Activated CD4-positive, alpha-beta T cell treated with anti-CD3 and anti-CD28 coated beads, Interleukin-2, amount 10 ng/mL, durations not matched to agents 7 days and 5 days (primary cell): ENCODE measurements at regions not wholly inside any gene's neighbourhood (a gene's known extent, or its start where the extent isn't known, plus 50 kb on each side); places are given as distances from the start of the nearest gene placed in this dataset.
"Not testable (repeated sequence)": the region's sequence is repeated elsewhere in the genome, so short reads cannot be mapped to it uniquely, and the experiment has no call there.

Experiments used
- CTCF ChIA-PET: fragments of 350-600 bp; sonication (Branson Sonifier 250); formaldehyde crosslinking; loops from one replicate; lab custom pipeline; 2021; ENCODE audit warnings: antibody characterized with exemption; lab: Charles Lee
- POLR2A ChIA-PET: fragments of 350-600 bp; sonication (Branson Sonifier 250); formaldehyde crosslinking; loops from one replicate; lab custom pipeline; 2021; ENCODE audit warnings: antibody characterized with exemption; lab: Charles Lee
- DNase-seq: peaks from one replicate; pipeline ENCODE4 v3.0.0-alpha.2; 2020
- H3K27ac Mint-ChIP-seq: one replicate; pipeline ENCODE4 v1.8.0; 2021; ENCODE audit warnings: mild to moderate bottlenecking, moderate library complexity, mixed read lengths
- H3K27me3 Mint-ChIP-seq: one replicate; pipeline ENCODE4 v1.8.0; 2021; ENCODE audit warnings: mixed read lengths
- H3K36me3 Mint-ChIP-seq: one replicate; pipeline ENCODE4 v1.8.0; 2021; ENCODE audit warnings: low read depth, mixed read lengths
- H3K4me1 Mint-ChIP-seq: one replicate; pipeline ENCODE4 v1.8.0; 2021; ENCODE audit warnings: mixed read lengths
- H3K4me3 Mint-ChIP-seq: one replicate; pipeline ENCODE4 v1.8.0; 2021; ENCODE audit warnings: mild to moderate bottlenecking, moderate library complexity, mixed read lengths
- H3K9me3 Mint-ChIP-seq: one replicate; pipeline ENCODE4 v1.8.0; 2021; ENCODE audit warnings: mixed read lengths

- H3K27ac Mint-ChIP-seq = no peak overlapping the region
- H3K4me1 Mint-ChIP-seq = no peaks in the 10 kb centered on the region
- no peak overlapping the region for H3K4me3 Mint-ChIP-seq
- H3K36me3 Mint-ChIP-seq = no peaks in the 10 kb centered on the region
- H3K9me3 Mint-ChIP-seq = no peaks in the 10 kb centered on the region
- ChIA-PET CTCF (no interaction called here), POLR2A (no interaction called here)
- no peaks in the 10 kb centered on the region for H3K27me3 Mint-ChIP-seq
- no peak for DNase-seq
Measured at GRCh38 chr6:121733234-121733633, 297.8 kb downstream of the GJA1 start.

GRCh38 chr6:121740188-121740587 is 304.7 kb downstream of the GJA1 start:
- POLR2A ChIA-PET, H3K4me1 Mint-ChIP-seq, DNase-seq, CTCF ChIA-PET, H3K9me3 Mint-ChIP-seq, H3K27ac Mint-ChIP-seq, H3K4me3 Mint-ChIP-seq, H3K36me3 Mint-ChIP-seq, H3K27me3 Mint-ChIP-seq: not testable (repeated sequence)

- Mint-ChIP-seq H3K9me3 (no peaks in the 10 kb centered on the region), H3K36me3 (no peaks in the 10 kb centered on the region), H3K4me3 (no peak overlapping the region), H3K27me3 (no peaks in the 10 kb centered on the region), H3K4me1 (no peaks in the 10 kb centered on the region), H3K27ac (no peak overlapping the region)
- CTCF ChIA-PET = no interaction called here
- POLR2A ChIA-PET = no interaction called here
- no peak for DNase-seq
Measured at GRCh38 chr6:121743691-121744090, 308.2 kb downstream of the GJA1 start.

- no peak for DNase-seq
- ChIA-PET POLR2A (no interaction called here), CTCF (no interaction called here)
- no peak overlapping the region for H3K27ac Mint-ChIP-seq
- H3K4me3 Mint-ChIP-seq = no peak overlapping the region
- H3K9me3 Mint-ChIP-seq = no peaks in the 10 kb centered on the region
- H3K4me1 Mint-ChIP-seq = no peaks in the 10 kb centered on the region
- no peaks in the 10 kb centered on the region for H3K36me3 Mint-ChIP-seq
- H3K27me3 Mint-ChIP-seq = no peaks in the 10 kb centered on the region
Measured at GRCh38 chr6:121748376-121748775, 312.9 kb downstream of the GJA1 start.

- ChIA-PET POLR2A (no interaction called here), CTCF (no interaction called here)
- H3K4me3 Mint-ChIP-seq = no peak overlapping the region
- no peaks in the 10 kb centered on the region for H3K9me3 Mint-ChIP-seq
- no peaks in the 10 kb centered on the region for H3K27me3 Mint-ChIP-seq
- H3K27ac Mint-ChIP-seq = no peak overlapping the region
- no peaks in the 10 kb centered on the region for H3K4me1 Mint-ChIP-seq
- no peak for DNase-seq
- H3K36me3 Mint-ChIP-seq = no peaks in the 10 kb centered on the region
Measured at GRCh38 chr6:121748850-121749249, 313.4 kb downstream of the GJA1 start.

- no peak overlapping the region for H3K4me3 Mint-ChIP-seq
- CTCF ChIA-PET = interaction anchor here (0.6 kb wide), 1 partner anchor 90 kb away, joined by 3 read pairs; no protein-coding TSS in a partner anchor
- H3K9me3 Mint-ChIP-seq = peaks cover 2% of the 10 kb centered on the region
- POLR2A ChIA-PET = no interaction called here
- H3K36me3 Mint-ChIP-seq = no peaks in the 10 kb centered on the region
- H3K27me3 Mint-ChIP-seq = no peaks in the 10 kb centered on the region
- H3K4me1 Mint-ChIP-seq = no peaks in the 10 kb centered on the region
- no peak for DNase-seq
- no peak overlapping the region for H3K27ac Mint-ChIP-seq
Measured at GRCh38 chr6:121755485-121755884, 320.0 kb downstream of the GJA1 start.

GRCh38 chr6:121756666-121757065 is 321.2 kb downstream of the GJA1 start:
- Mint-ChIP-seq H3K27ac (no peak overlapping the region), H3K4me3 (no peak overlapping the region), H3K9me3 (peaks cover 2% of the 10 kb centered on the region), H3K36me3 (no peaks in the 10 kb centered on the region), H3K4me1 (no peaks in the 10 kb centered on the region), H3K27me3 (no peaks in the 10 kb centered on the region)
- ChIA-PET CTCF (no interaction called here), POLR2A (no interaction called here)
- DNase-seq = no peak

- POLR2A ChIA-PET = no interaction called here
Measured at GRCh38 chr6:121759370-121759769, 323.9 kb downstream of the GJA1 start.

GRCh38 chr6:121760191-121760590 is 324.7 kb downstream of the GJA1 start:
- H3K27ac Mint-ChIP-seq = no peak overlapping the region
- CTCF ChIA-PET = no interaction called here
- POLR2A ChIA-PET = no interaction called here
- no peaks in the 10 kb centered on the region for H3K9me3 Mint-ChIP-seq
- no peak for DNase-seq
- H3K4me3 Mint-ChIP-seq = no peak overlapping the region
- peaks cover 10% of the 10 kb centered on the region for H3K4me1 Mint-ChIP-seq
- H3K36me3 Mint-ChIP-seq = no peaks in the 10 kb centered on the region
- H3K27me3 Mint-ChIP-seq = no peaks in the 10 kb centered on the region

More at GRCh38 chr6:121759370-121759769, 323.9 kb downstream of the GJA1 start:
- peaks cover 4% of the 10 kb centered on the region for H3K4me1 Mint-ChIP-seq
- H3K36me3 Mint-ChIP-seq = no peaks in the 10 kb centered on the region
- no peak overlapping the region for H3K4me3 Mint-ChIP-seq
- H3K27ac Mint-ChIP-seq = no peak overlapping the region
- no peaks in the 10 kb centered on the region for H3K9me3 Mint-ChIP-seq
- H3K27me3 Mint-ChIP-seq = no peaks in the 10 kb centered on the region
- DNase-seq = no peak
- CTCF ChIA-PET = no interaction called here

- no peak overlapping the region for H3K27ac Mint-ChIP-seq
- H3K4me1 Mint-ChIP-seq = peaks cover 10% of the 10 kb centered on the region
- H3K9me3 Mint-ChIP-seq = no peaks in the 10 kb centered on the region
- H3K4me3 Mint-ChIP-seq = no peak overlapping the region
- ChIA-PET POLR2A (no interaction called here), CTCF (no interaction called here)
- no peaks in the 10 kb centered on the region for H3K36me3 Mint-ChIP-seq
- no peaks in the 10 kb centered on the region for H3K27me3 Mint-ChIP-seq
- DNase-seq = no peak
Measured at GRCh38 chr6:121760745-121761144, 325.3 kb downstream of the GJA1 start.

GRCh38 chr6:121764493-121764892 is 329.0 kb downstream of the GJA1 start:
- Mint-ChIP-seq H3K36me3 (no peaks in the 10 kb centered on the region), H3K4me1 (peaks cover 10% of the 10 kb centered on the region), H3K27me3 (no peaks in the 10 kb centered on the region), H3K9me3 (no peaks in the 10 kb centered on the region), H3K27ac (no peak overlapping the region), H3K4me3 (no peak overlapping the region)
- no peak for DNase-seq
- POLR2A ChIA-PET = no interaction called here
- CTCF ChIA-PET = no interaction called here

GRCh38 chr6:121765060-121765459 is 329.6 kb downstream of the GJA1 start:
- Mint-ChIP-seq H3K9me3 (no peaks in the 10 kb centered on the region), H3K4me3 (no peak overlapping the region)
- POLR2A ChIA-PET = no interaction called here

GRCh38 chr6:121767211-121767610 is 331.8 kb downstream of the GJA1 start:
- POLR2A ChIA-PET = no interaction called here
- CTCF ChIA-PET = no interaction called here
- H3K27me3 Mint-ChIP-seq = no peaks in the 10 kb centered on the region
- no peak overlapping the region for H3K27ac Mint-ChIP-seq
- H3K36me3 Mint-ChIP-seq = peaks cover 2% of the 10 kb centered on the region
- peaks cover 2% of the 10 kb centered on the region for H3K9me3 Mint-ChIP-seq
- H3K4me3 Mint-ChIP-seq = no peak overlapping the region
- H3K4me1 Mint-ChIP-seq = peaks cover 26% of the 10 kb centered on the region
- DNase-seq = no peak

More at GRCh38 chr6:121765060-121765459, 329.6 kb downstream of the GJA1 start:
- Mint-ChIP-seq H3K27ac (no peak overlapping the region), H3K4me1 (peaks cover 10% of the 10 kb centered on the region), H3K36me3 (no peaks in the 10 kb centered on the region), H3K27me3 (no peaks in the 10 kb centered on the region)
- CTCF ChIA-PET = no interaction called here
- DNase-seq = no peak

GRCh38 chr6:121770943-121771342 is 335.5 kb downstream of the GJA1 start:
- Mint-ChIP-seq H3K4me3 (no peak overlapping the region), H3K9me3 (peaks cover 2% of the 10 kb centered on the region), H3K27ac (no peak overlapping the region), H3K27me3 (no peaks in the 10 kb centered on the region), H3K4me1 (peaks cover 35% of the 10 kb centered on the region), H3K36me3 (peaks cover 2% of the 10 kb centered on the region)
- CTCF ChIA-PET = no interaction called here
- POLR2A ChIA-PET = no interaction called here
- no peak for DNase-seq
